Thyroid gland (tissue), 4 donors: ENCODE measurements at regions not wholly inside any gene's neighbourhood (a gene's known extent, or its start where the extent isn't known, plus 50 kb on each side); places are given as distances from the start of the nearest gene placed in this dataset.

Source experiments
- DNase-seq, 2 donors: peaks; one replicate each; pipeline ENCODE4 v3.0.0-alpha.2; 2019
- H3K27ac ChIP-seq, 3 donors: fragments of 200-600 bp; sonication (generic); 1 replicate in 2 of 3; 2 replicates in 1 of 3; pipeline ENCODE4 v1.5.1; 2016 to 2019; ENCODE audit warnings: mild to moderate bottlenecking in 1 of 3, moderate library complexity in 1 of 3
- H3K27me3 ChIP-seq: fragments of 200-600 bp; sonication (generic); one replicate; pipeline ENCODE4 v1.5.1; 2019
- H3K36me3 ChIP-seq, 2 donors: fragments of 200-600 bp; sonication (generic); one replicate each; pipeline ENCODE4 v1.5.1; 2016 to 2019
- H3K4me1 ChIP-seq, 2 donors: fragments of 200-600 bp; sonication (generic); one replicate each; pipeline ENCODE4 v1.5.1; 2017 to 2019
- H3K4me3 ChIP-seq, 3 donors: fragments of 200-600 bp; sonication (generic); replicated peaks in 1 of 3; 1 replicate in 2 of 3; 2 replicates in 1 of 3; pipeline ENCODE4 v1.5.1; 2016; ENCODE audit warnings: mild to moderate bottlenecking in 1 of 3
- H3K9me3 ChIP-seq: fragments of 200-600 bp; sonication (generic); one replicate; pipeline ENCODE4 v1.5.1; 2017
- POLR2A ChIP-seq, 2 donors: fragments of 450-650 bp; IDR thresholded peaks; one replicate each; pipeline ENCODE4 v1.6.1; 2017; ENCODE audit warnings: antibody characterized with exemption in 2 of 2, mild to moderate bottlenecking in 2 of 2, moderate library complexity in 1 of 2
- WGBS, 2 donors: methylation state at CpG; one replicate each; pipeline ENCODE4 v1.1.5; 2017; 5-methylcytosine and 5-hydroxymethylcytosine counted together
- intact Hi-C: fragments of 100-400 bp; cut with DNase I; formaldehyde crosslinking; loops from one replicate; pipeline ENCODE4 v1.15.1; 2023
- TF ChIP-seq, protein P1 (sequence below), 6 experiments: fragments of 200-600 bp in 3 of 6; fragments of 450-650 bp in 3 of 6; sonication (generic) in 3 of 6; IDR thresholded peaks; one replicate each; pipeline ENCODE4 v1.5.1; 2016 to 2019; ENCODE audit warnings: antibody characterized with exemption in 6 of 6, mild to moderate bottlenecking in 2 of 6, inconsistent platforms in 1 of 6, moderate library complexity in 1 of 6

DNA sequence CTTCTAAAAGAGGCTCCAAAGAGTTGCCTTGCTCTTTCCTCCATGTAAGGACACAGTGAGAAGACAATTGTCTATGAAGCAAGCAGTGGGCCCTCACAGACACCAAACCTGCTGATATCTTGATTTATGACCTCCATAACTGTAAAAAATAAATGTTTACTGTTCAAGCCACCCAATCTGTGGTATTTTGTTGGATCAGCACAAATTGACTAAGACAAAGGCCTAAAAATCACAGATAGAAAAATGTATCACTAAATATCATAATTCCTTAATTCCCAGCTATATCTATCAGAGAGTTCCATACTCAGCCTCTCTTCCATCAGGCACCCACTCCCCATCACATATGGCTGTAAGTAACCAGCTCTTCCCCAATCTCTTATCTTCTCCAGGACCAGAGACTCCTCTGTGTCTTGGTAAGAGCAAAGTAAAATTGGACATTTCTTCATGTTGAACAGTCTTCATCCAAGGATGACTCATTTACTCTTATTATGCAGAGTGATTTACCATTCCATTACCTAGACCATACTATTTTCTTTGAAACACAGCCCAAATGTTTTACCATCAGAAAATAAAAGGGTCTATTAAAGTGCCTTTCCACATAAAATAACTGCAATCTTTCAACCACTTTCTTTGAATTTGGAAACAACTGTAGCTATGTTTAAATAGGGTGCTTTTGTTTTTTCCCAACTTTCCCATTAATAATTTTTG is 503.6 kb downstream of the MRPL39 start:
- no peaks in the 10 kb centered on the region for H3K4me1 ChIP-seq
- no peaks in the 10 kb centered on the region for H3K27me3 ChIP-seq
- intact Hi-C loops: no loop called here
- TF ChIP-seq POLR2A (IDR thresholded peaks at IDR 0.05): no peak
- TF ChIP-seq, protein P1, sequence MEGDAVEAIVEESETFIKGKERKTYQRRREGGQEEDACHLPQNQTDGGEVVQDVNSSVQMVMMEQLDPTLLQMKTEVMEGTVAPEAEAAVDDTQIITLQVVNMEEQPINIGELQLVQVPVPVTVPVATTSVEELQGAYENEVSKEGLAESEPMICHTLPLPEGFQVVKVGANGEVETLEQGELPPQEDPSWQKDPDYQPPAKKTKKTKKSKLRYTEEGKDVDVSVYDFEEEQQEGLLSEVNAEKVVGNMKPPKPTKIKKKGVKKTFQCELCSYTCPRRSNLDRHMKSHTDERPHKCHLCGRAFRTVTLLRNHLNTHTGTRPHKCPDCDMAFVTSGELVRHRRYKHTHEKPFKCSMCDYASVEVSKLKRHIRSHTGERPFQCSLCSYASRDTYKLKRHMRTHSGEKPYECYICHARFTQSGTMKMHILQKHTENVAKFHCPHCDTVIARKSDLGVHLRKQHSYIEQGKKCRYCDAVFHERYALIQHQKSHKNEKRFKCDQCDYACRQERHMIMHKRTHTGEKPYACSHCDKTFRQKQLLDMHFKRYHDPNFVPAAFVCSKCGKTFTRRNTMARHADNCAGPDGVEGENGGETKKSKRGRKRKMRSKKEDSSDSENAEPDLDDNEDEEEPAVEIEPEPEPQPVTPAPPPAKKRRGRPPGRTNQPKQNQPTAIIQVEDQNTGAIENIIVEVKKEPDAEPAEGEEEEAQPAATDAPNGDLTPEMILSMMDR (IDR thresholded peaks at IDR 0.05): no peak
- no peaks in the 10 kb centered on the region for H3K9me3 ChIP-seq
- no peak overlapping the region for H3K27ac ChIP-seq
- no peak for DNase-seq
- H3K4me3 ChIP-seq: no peak overlapping the region
- no peaks in the 10 kb centered on the region for H3K36me3 ChIP-seq

DNA sequence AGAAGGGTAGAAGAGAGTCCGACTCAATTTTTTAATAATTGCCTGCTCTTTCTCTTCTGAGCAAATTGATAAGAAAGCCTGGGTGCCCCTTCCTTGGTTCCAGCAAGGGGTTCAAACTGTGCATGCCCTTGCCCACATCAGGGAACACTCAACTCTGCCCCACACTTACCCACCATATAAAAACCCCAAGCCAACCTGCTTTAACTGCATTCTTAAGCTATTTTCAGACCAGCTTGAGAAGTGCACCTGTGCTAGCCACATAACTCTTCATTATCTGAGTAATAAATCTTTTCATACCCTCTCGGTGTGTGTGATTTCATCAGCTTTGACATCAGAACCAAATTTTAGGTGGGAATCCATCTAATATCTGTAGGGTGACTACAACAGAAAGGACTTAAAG is 509.6 kb downstream of the MRPL39 start:
- Histone ChIP-seq H3K27ac (no peak overlapping the region), H3K4me3 (no peak overlapping the region), H3K27me3 (no peaks in the 10 kb centered on the region), H3K9me3 (no peaks in the 10 kb centered on the region), H3K36me3 (no peaks in the 10 kb centered on the region), H3K4me1 (no peaks in the 10 kb centered on the region)
- 84 to 85% methylated on average over 2 of the region's 2 CpGs for WGBS, 2 donors
- no peak for DNase-seq
- intact Hi-C loops: no loop called here
- TF ChIP-seq, protein P1 (IDR thresholded peaks at IDR 0.05): no peak
- no peak for TF ChIP-seq POLR2A (IDR thresholded peaks at IDR 0.05)

DNA sequence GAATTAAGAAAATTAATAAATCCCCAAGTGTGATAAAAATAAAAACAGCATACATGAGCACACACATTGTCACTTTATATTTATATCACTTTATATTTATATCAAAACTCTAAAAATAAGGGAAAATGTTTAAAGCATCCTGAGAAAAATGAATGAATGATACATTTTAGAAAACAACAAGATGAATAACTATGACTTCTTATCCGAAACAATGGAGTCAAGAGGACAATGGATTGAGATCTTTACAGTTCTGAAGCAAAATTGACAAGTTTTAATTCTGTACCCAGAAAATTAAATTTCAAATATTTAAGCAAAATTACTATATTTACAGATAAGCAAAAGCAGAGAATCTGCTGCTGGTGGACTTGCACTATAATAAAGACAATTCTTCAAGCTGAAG is 512.6 kb downstream of the MRPL39 start:
- no peak overlapping the region for H3K4me3 ChIP-seq
- no peak for DNase-seq
- no peaks in the 10 kb centered on the region for H3K36me3 ChIP-seq
- H3K9me3 ChIP-seq: no peaks in the 10 kb centered on the region
- H3K27ac ChIP-seq: no peak overlapping the region
- TF ChIP-seq, protein P1 (IDR thresholded peaks at IDR 0.05): no peak
- TF ChIP-seq POLR2A (IDR thresholded peaks at IDR 0.05): no peak
- WGBS, 2 donors: 73 to 75% methylated on average over 1 of the region's 1 CpG
- no peaks in the 10 kb centered on the region for H3K27me3 ChIP-seq
- H3K4me1 ChIP-seq: no peaks in the 10 kb centered on the region
- intact Hi-C loops: no loop called here

DNA sequence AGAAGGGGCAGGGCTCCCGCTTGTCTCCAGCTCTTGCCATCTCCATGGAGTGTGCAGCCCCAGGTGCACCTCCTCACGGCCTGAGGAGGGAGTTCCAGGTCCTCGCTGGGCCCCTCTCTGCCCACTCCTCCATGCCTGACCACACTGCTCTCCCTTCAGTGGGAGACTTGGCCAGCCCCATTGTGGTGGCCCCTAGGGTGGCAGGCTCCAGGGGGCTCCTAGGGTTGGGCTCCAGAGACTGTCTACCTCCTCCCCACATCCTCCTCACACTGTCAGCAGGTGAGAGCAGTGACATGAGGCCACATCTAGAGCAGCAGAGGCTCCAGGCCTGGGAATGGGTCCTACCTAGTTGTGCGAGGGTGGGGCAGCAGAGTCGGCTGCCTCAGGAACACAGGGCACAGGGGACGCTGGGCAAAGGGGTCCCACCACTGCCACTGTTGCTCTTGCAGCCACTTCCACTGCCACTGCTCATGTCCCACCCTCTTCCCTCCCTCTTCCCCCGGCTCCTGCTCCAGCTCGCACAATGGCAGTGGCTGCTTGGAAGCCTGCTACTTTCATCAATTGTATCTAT is 514.8 kb downstream of the MRPL39 start:
- Histone ChIP-seq H3K36me3 (no peaks in the 10 kb centered on the region), H3K4me1 (no peaks in the 10 kb centered on the region), H3K4me3 (no peak overlapping the region), H3K9me3 (no peaks in the 10 kb centered on the region), H3K27ac (no peak overlapping the region), H3K27me3 (no peaks in the 10 kb centered on the region)
- DNase-seq: no peak
- 86 to 92% methylated on average over 7 to 8 of the region's 8 CpGs for WGBS, 2 donors
- no peak for TF ChIP-seq POLR2A (IDR thresholded peaks at IDR 0.05)
- TF ChIP-seq, protein P1 (IDR thresholded peaks at IDR 0.05): no peak
- intact Hi-C loops: no loop called here

DNA sequence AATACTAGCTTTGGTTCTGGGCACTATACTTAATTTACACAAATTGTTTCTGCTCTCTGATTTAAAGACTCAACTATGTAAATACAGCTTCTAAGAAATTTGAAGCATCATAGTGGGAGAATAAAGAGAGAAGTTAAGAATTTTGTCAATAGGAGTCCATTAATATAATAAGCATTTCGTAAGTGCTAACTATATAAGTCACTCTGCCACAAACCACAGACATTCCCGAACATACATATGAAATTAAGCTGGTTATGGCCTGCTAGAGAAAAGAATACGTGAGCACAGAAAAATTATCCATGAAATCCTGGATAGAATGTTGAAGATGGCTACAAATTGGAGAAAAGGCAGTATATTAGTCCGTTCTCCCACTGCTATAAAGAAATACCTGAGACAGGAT is 526.2 kb downstream of the MRPL39 start:
- Histone ChIP-seq H3K36me3 (no peaks in the 10 kb centered on the region), H3K4me3 (no peak overlapping the region), H3K9me3 (no peaks in the 10 kb centered on the region), H3K4me1 (no peaks in the 10 kb centered on the region), H3K27me3 (no peaks in the 10 kb centered on the region), H3K27ac (no peak overlapping the region)
- intact Hi-C loops: no loop called here
- no peak for TF ChIP-seq POLR2A (IDR thresholded peaks at IDR 0.05)
- TF ChIP-seq, protein P1 (IDR thresholded peaks at IDR 0.05): no peak
- 83 to 84% methylated on average over 4 of the region's 4 CpGs for WGBS, 2 donors
- DNase-seq: no peak
